GM23338 (cell line): ENCODE measurements at regions not wholly inside any gene's neighbourhood (a gene's known extent, or its start where the extent isn't known, plus 50 kb on each side); places are given as distances from the start of the nearest gene placed in this dataset.

ENCODE experiments used
- ATAC-seq: fragments of 200-7000 bp; cut with Tn5 transposase; 3 replicates; pipeline ENCODE4 v1.9.1; 2020
- DNase-seq: peaks from one replicate; pipeline ENCODE4 v3.0.0-alpha.2; 2015; ENCODE audit warnings: low spot score
- H2AFZ ChIP-seq: fragments of 200-600 bp; sonication (generic); 2 replicates; pipeline ENCODE4 v1.8.0; 2016; ENCODE audit warnings: antibody characterized with exemption, mild to moderate bottlenecking, moderate library complexity
- H3F3A ChIP-seq: fragments of 200-600 bp; sonication (generic); replicated peaks from 2 replicates; pipeline ENCODE4 v1.8.0; 2017; ENCODE audit warnings: antibody characterized with exemption, mixed run types, low read depth
- H3K27ac ChIP-seq: fragments of 200-600 bp; sonication (generic); 2 replicates; pipeline ENCODE4 v1.6.1; 2016; ENCODE audit warnings: low read depth
- H3K27me3 ChIP-seq: fragments of 200-600 bp; sonication (generic); 2 replicates; pipeline ENCODE4 v1.8.0; 2016; ENCODE audit warnings: mild to moderate bottlenecking, mixed run types, moderate library complexity; ENCODE audit not compliant: insufficient read depth
- H3K36me3 ChIP-seq: fragments of 200-600 bp; sonication (generic); 2 replicates; pipeline ENCODE4 v1.8.0; 2016; ENCODE audit warnings: mild to moderate bottlenecking; ENCODE audit not compliant: insufficient read depth
- H3K4me1 ChIP-seq: fragments of 200-600 bp; sonication (generic); 2 replicates; pipeline ENCODE4 v1.8.0; 2016; ENCODE audit warnings: mild to moderate bottlenecking, moderate library complexity; ENCODE audit not compliant: insufficient read depth
- H3K4me2 ChIP-seq: fragments of 200-600 bp; sonication (generic); 2 replicates; pipeline ENCODE4 v1.7.1; 2017; ENCODE audit warnings: mixed run types
- H3K4me3 ChIP-seq: fragments of 200-600 bp; sonication (generic); 2 replicates; pipeline ENCODE4 v1.6.1; 2016; ENCODE audit warnings: mixed run types
- H3K79me2 ChIP-seq: fragments of 200-600 bp; sonication (generic); replicated peaks from 2 replicates; pipeline ENCODE4 v1.8.0; 2017; ENCODE audit warnings: mild to moderate bottlenecking; ENCODE audit not compliant: insufficient read depth
- H3K9me2 ChIP-seq: fragments of 200-600 bp; sonication (generic); 2 replicates; pipeline ENCODE4 v1.8.0; 2017; ENCODE audit not compliant: insufficient read depth
- H4K20me1 ChIP-seq: fragments of 200-600 bp; sonication (generic); replicated peaks from 2 replicates; pipeline ENCODE4 v1.8.0; 2017; ENCODE audit warnings: mild to moderate bottlenecking; ENCODE audit not compliant: insufficient read depth
- H3K27ac Mint-ChIP-seq: 2 replicates; pipeline ENCODE4 v1.8.0; 2020; ENCODE audit warnings: inconsistent platforms, mild to moderate bottlenecking, moderate library complexity, mixed read lengths
- H3K27me3 Mint-ChIP-seq: 3 replicates; pipeline ENCODE4 v1.8.0; 2022; ENCODE audit warnings: low read depth, mild to moderate bottlenecking, moderate library complexity, mixed read lengths, inconsistent platforms; ENCODE audit not compliant: insufficient read depth, poor library complexity
- H3K36me3 Mint-ChIP-seq: 3 replicates; pipeline ENCODE4 v1.8.0; 2021; ENCODE audit warnings: low read depth, mild to moderate bottlenecking, inconsistent platforms, moderate library complexity, mixed read lengths
- H3K4me1 Mint-ChIP-seq: 3 replicates; pipeline ENCODE4 v1.8.0; 2020; ENCODE audit warnings: mild to moderate bottlenecking, inconsistent platforms, mixed read lengths
- H3K4me3 Mint-ChIP-seq: 3 replicates; pipeline ENCODE4 v1.8.0; 2021; ENCODE audit warnings: moderate library complexity, mild to moderate bottlenecking, inconsistent platforms, mixed read lengths
- H3K9me3 Mint-ChIP-seq: 3 replicates; pipeline ENCODE4 v1.8.0; 2020; ENCODE audit warnings: moderate library complexity, mild to moderate bottlenecking, inconsistent platforms, mixed read lengths
- CREB1 ChIP-seq: fragments of 250-450 bp; sonication (Bioruptor Pico); IDR thresholded peaks from 2 replicates; pipeline ENCODE4 v1.5.0; 2020; ENCODE audit warnings: low read depth, mild to moderate bottlenecking, moderate library complexity
- ETS1 ChIP-seq: IDR thresholded peaks from 2 replicates; pipeline ENCODE4 v1.6.1; 2016; ENCODE audit warnings: antibody characterized with exemption
- EZH2phosphoT487 ChIP-seq: fragments of 200-600 bp; sonication (generic); IDR thresholded peaks from one replicate; pipeline ENCODE4 v1.8.1; 2018; ENCODE audit warnings: antibody characterized with exemption; ENCODE audit not compliant: unreplicated experiment
- JUNB ChIP-seq: IDR thresholded peaks from one replicate; pipeline ENCODE4 v1.6.1; 2016; ENCODE audit warnings: antibody characterized with exemption; ENCODE audit not compliant: unreplicated experiment
- NANOG ChIP-seq: IDR thresholded peaks from 2 replicates; pipeline ENCODE4 v1.6.1; 2016; ENCODE audit warnings: antibody characterized with exemption, borderline replicate concordance
- POLR2AphosphoS5 ChIP-seq: IDR thresholded peaks from 2 replicates; pipeline ENCODE4 v1.6.1; 2016; ENCODE audit warnings: antibody characterized with exemption, low read depth
- STAT1 ChIP-seq: IDR thresholded peaks from one replicate; pipeline ENCODE4 v1.6.1; 2016; ENCODE audit warnings: antibody characterized with exemption; ENCODE audit not compliant: unreplicated experiment
- ZNF114 ChIP-seq: fragments of 250-450 bp; sonication (Bioruptor Pico); IDR thresholded peaks from 2 replicates; pipeline ENCODE4 v1.5.0; 2020; ENCODE audit warnings: mild to moderate bottlenecking, moderate library complexity
- ZNF331 ChIP-seq: fragments of 250-450 bp; sonication (Bioruptor Pico); IDR thresholded peaks from 2 replicates; pipeline ENCODE4 v1.5.0; 2020; ENCODE audit warnings: low read depth, mild to moderate bottlenecking, moderate library complexity
- ZNF462 ChIP-seq: fragments of 250-450 bp; sonication (Bioruptor Pico); IDR thresholded peaks from 2 replicates; pipeline ENCODE4 v1.5.0; 2020; ENCODE audit warnings: mild to moderate bottlenecking, moderate library complexity

- peaks cover 20% of the 10 kb centered on the region for H3K4me1 Mint-ChIP-seq
- Histone ChIP-seq H3K4me2 (no peak overlapping the region), H3K79me2 (no peaks in the 10 kb centered on the region), H3K4me3 (no peak overlapping the region), H3K27me3 (no peaks in the 10 kb centered on the region), H3K9me2 (no peaks in the 10 kb centered on the region), H3K27ac (no peak overlapping the region), H3K4me1 (peaks cover 11% of the 10 kb centered on the region; the same call in 1 of the 2 replicates), H3K36me3 (no peaks in the 10 kb centered on the region), H2AFZ (0 out of 2 replicates have a peak overlapping the region, but pooled peaks have one; percentile 28), H3F3A (no peaks in the 10 kb centered on the region), H4K20me1 (no peaks in the 10 kb centered on the region)
- DNase-seq (no peak), ATAC-seq (no peak)
- peaks cover 4% of the 10 kb centered on the region for H3K27me3 Mint-ChIP-seq
- TF ChIP-seq CREB1 (no peak), ZNF331 (CRISPR knock-in tag) (no peak)
- H3K9me3 Mint-ChIP-seq = no peaks in the 10 kb centered on the region
- no peaks in the 10 kb centered on the region for H3K36me3 Mint-ChIP-seq
- no peak overlapping the region for H3K4me3 Mint-ChIP-seq
- peak overlapping the region; percentile 4; the same call in 1 of the 2 replicates for H3K27ac Mint-ChIP-seq
Measured at GRCh38 chr22:26804911-26805539, 147.6 kb downstream of the MIAT start.

GRCh38 chr22:26806445-26807175, 149.2 kb downstream of the MIAT start:
- Histone ChIP-seq H3K4me1 (0 out of 2 replicates have a peak, but pooled peaks cover 6% of the 10 kb centered on the region), H3K36me3 (no peaks in the 10 kb centered on the region), H4K20me1 (no peaks in the 10 kb centered on the region), H3K79me2 (no peaks in the 10 kb centered on the region), H2AFZ (no peak overlapping the region), H3K9me2 (no peaks in the 10 kb centered on the region), H3K4me3 (no peak overlapping the region), H3K4me2 (no peak overlapping the region), H3F3A (no peaks in the 10 kb centered on the region), H3K27me3 (no peaks in the 10 kb centered on the region), H3K27ac (no peak overlapping the region)
- H3K36me3 Mint-ChIP-seq = no peaks in the 10 kb centered on the region
- DNase-seq (no peak), ATAC-seq (no peak)
- no peak overlapping the region for H3K27ac Mint-ChIP-seq
- peaks cover 15% of the 10 kb centered on the region for H3K4me1 Mint-ChIP-seq
- H3K4me3 Mint-ChIP-seq = no peak overlapping the region
- peaks cover 1% of the 10 kb centered on the region for H3K27me3 Mint-ChIP-seq
- H3K9me3 Mint-ChIP-seq = no peaks in the 10 kb centered on the region
- TF ChIP-seq ETS1 (no peak), ZNF331 (CRISPR knock-in tag) (no peak), ZNF114 (CRISPR knock-in tag) (no peak), STAT1 (no peak)

GRCh38 chr22:26811647-26811992, 154.2 kb downstream of the MIAT start:
- H3K27me3 ChIP-seq = no peaks in the 10 kb centered on the region
- H3K27ac ChIP-seq = no peak overlapping the region
- no peak overlapping the region for H2AFZ ChIP-seq
- no peak overlapping the region for H3K4me2 ChIP-seq
- no peaks in the 10 kb centered on the region for H3K79me2 ChIP-seq
- no peak overlapping the region for H3K4me3 Mint-ChIP-seq
- no peak overlapping the region for H3K27ac Mint-ChIP-seq
- no peaks in the 10 kb centered on the region for H3K9me2 ChIP-seq
- no peaks in the 10 kb centered on the region; the same call in 2 of the 3 replicates for H3K9me3 Mint-ChIP-seq
- no peaks in the 10 kb centered on the region for H4K20me1 ChIP-seq
- no peaks in the 10 kb centered on the region for H3F3A ChIP-seq
- H3K27me3 Mint-ChIP-seq = peaks cover 3% of the 10 kb centered on the region
- no peak for DNase-seq
- H3K4me1 ChIP-seq = no peaks in the 10 kb centered on the region
- no peaks in the 10 kb centered on the region for H3K36me3 Mint-ChIP-seq
- H3K4me3 ChIP-seq = no peak overlapping the region
- no peak for ATAC-seq
- no peaks in the 10 kb centered on the region for H3K36me3 ChIP-seq
- peaks cover 6% of the 10 kb centered on the region; the same call in 1 of the 3 replicates for H3K4me1 Mint-ChIP-seq
- TF ChIP-seq JUNB (no peak), EZH2phosphoT487 (no peak), POLR2AphosphoS5 (no peak), NANOG (no peak), ZNF462 (CRISPR knock-in tag) (no peak)
